ENCODE measurements at regions not wholly inside any gene's neighbourhood (a gene's known extent, or its start where the extent isn't known, plus 50 kb on each side); places are given as distances from the start of the nearest gene placed in this dataset.

- TF ChIP-seq CTCF (IDR thresholded peaks at IDR 0.05): no peak
- TF ChIP-seq POLR2AphosphoS5 (IDR thresholded peaks at IDR 0.05): no peak
Measured at GRCh38 chr2:567496-567864, 109.7 kb downstream of the TMEM18 start.
